Parathyroid adenoma (tissue), 2 donors: ENCODE measurements at regions not wholly inside any gene's neighbourhood (a gene's known extent, or its start where the extent isn't known, plus 50 kb on each side); places are given as distances from the start of the nearest gene placed in this dataset.
"Not testable (repeated sequence)": the region's sequence is repeated elsewhere in the genome, so short reads cannot be mapped to it uniquely, and the experiment has no call there.

Experiments used
- H2AFZ ChIP-seq: fragments of 300-600 bp; sonication (generic); one replicate; pipeline ENCODE4 v1.7.0; 2017; ENCODE audit warnings: antibody characterized with exemption, mild to moderate bottlenecking
- H3K27ac ChIP-seq: fragments of 300-600 bp; sonication (generic); one replicate; pipeline ENCODE4 v1.7.0; 2017
- H3K27me3 ChIP-seq: fragments of 300-600 bp; sonication (generic); one replicate; pipeline ENCODE4 v1.7.0; 2017; ENCODE audit warnings: low read length; ENCODE audit not compliant: control insufficient read depth, insufficient read depth
- H3K36me3 ChIP-seq: fragments of 300-600 bp; sonication (generic); one replicate; pipeline ENCODE4 v1.7.0; 2017; ENCODE audit warnings: low read length; ENCODE audit not compliant: control insufficient read depth, insufficient read depth
- H3K4me1 ChIP-seq: fragments of 300-600 bp; sonication (generic); one replicate; pipeline ENCODE4 v1.7.0; 2017; ENCODE audit warnings: control low read depth
- H3K4me2 ChIP-seq: fragments of 300-600 bp; sonication (generic); one replicate; pipeline ENCODE4 v1.7.0; 2017; ENCODE audit warnings: low read length
- H3K4me3 ChIP-seq: fragments of 300-600 bp; sonication (generic); one replicate; pipeline ENCODE4 v1.7.0; 2017; ENCODE audit warnings: low read depth, low read length
- H3K79me2 ChIP-seq: fragments of 300-600 bp; sonication (generic); one replicate; pipeline ENCODE4 v1.7.0; 2017; ENCODE audit warnings: control low read depth
- H3K9ac ChIP-seq: fragments of 300-600 bp; sonication (generic); one replicate; pipeline ENCODE4 v1.7.0; 2017; ENCODE audit warnings: mild to moderate bottlenecking
- H3K9me3 ChIP-seq: fragments of 300-600 bp; sonication (generic); one replicate; pipeline ENCODE4 v1.7.0; 2017; ENCODE audit warnings: low read length; ENCODE audit not compliant: control insufficient read depth
- TF ChIP-seq, protein P1 (sequence below): fragments of 300-600 bp; sonication (generic); IDR thresholded peaks from one replicate; pipeline ENCODE4 v1.7.0; 2017; ENCODE audit warnings: antibody characterized with exemption, mild to moderate bottlenecking
- donor health status: primary hyperparathyroidism.

- Histone ChIP-seq H2AFZ (no peak overlapping the region), H3K4me2 (no peak overlapping the region), H3K9me3 (no peaks in the 10 kb centered on the region), H3K4me1 (no peaks in the 10 kb centered on the region), H3K27me3 (no peaks in the 10 kb centered on the region), H3K79me2 (no peaks in the 10 kb centered on the region), H3K27ac (no peak overlapping the region), H3K4me3 (no peak overlapping the region), H3K36me3 (no peaks in the 10 kb centered on the region), H3K9ac (no peak overlapping the region)
- TF ChIP-seq, protein P1, sequence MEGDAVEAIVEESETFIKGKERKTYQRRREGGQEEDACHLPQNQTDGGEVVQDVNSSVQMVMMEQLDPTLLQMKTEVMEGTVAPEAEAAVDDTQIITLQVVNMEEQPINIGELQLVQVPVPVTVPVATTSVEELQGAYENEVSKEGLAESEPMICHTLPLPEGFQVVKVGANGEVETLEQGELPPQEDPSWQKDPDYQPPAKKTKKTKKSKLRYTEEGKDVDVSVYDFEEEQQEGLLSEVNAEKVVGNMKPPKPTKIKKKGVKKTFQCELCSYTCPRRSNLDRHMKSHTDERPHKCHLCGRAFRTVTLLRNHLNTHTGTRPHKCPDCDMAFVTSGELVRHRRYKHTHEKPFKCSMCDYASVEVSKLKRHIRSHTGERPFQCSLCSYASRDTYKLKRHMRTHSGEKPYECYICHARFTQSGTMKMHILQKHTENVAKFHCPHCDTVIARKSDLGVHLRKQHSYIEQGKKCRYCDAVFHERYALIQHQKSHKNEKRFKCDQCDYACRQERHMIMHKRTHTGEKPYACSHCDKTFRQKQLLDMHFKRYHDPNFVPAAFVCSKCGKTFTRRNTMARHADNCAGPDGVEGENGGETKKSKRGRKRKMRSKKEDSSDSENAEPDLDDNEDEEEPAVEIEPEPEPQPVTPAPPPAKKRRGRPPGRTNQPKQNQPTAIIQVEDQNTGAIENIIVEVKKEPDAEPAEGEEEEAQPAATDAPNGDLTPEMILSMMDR = no peak
Measured at GRCh38 chr1:195656780-195657179, 951.5 kb downstream of the KCNT2 start.

DNA sequence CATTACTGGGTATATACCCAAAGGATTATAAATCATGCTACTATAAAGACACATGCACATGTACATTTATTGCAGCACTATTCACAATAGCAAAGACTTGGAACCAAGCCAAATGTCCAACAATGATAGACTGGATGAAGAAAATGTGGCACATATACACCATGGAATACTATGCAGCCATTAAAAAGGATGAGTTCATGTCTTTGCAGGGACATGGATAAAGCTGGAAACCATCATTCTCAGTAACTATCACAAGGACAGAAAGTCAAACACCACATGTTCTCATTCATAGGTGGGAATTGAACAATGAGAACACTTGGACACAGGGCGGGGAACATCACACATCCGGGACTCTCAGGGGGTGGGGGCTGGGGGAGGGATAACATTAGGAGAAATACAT, 959.4 kb downstream of the KCNT2 start:
- not testable (repeated sequence) for H3K9me3 ChIP-seq, H3K79me2 ChIP-seq, H3K27ac ChIP-seq, H3K9ac ChIP-seq, H3K36me3 ChIP-seq, H3K27me3 ChIP-seq, H2AFZ ChIP-seq, H3K4me3 ChIP-seq, H3K4me1 ChIP-seq, H3K4me2 ChIP-seq

DNA sequence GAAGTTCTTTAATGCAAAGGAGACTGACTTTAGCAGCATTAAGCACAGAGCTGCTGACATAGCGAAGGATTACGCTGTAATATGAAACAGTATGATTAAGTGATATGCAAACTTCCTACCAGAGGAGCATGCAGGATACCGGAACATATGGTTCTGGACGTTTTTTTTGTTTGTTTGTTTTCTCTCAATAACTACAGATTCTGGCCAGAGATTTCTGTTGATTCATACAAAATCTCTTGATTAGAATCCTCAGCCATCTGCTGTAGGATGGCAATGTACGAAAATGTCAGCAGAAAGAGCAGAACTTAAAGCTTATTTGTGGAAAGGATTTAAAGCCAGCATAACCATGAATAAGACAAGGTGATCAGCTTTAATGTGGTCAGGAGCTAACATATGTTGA, 970.7 kb downstream of the KCNT2 start:
- H3K27ac ChIP-seq = no peak overlapping the region
- H3K9ac ChIP-seq = no peak overlapping the region
- TF ChIP-seq, protein P1 = no peak
- no peaks in the 10 kb centered on the region for H3K36me3 ChIP-seq
- H3K79me2 ChIP-seq = no peaks in the 10 kb centered on the region
- H3K4me1 ChIP-seq = no peaks in the 10 kb centered on the region
- H2AFZ ChIP-seq = no peak overlapping the region
- H3K9me3 ChIP-seq = no peaks in the 10 kb centered on the region
- no peak overlapping the region for H3K4me2 ChIP-seq
- no peak overlapping the region for H3K4me3 ChIP-seq
- no peaks in the 10 kb centered on the region for H3K27me3 ChIP-seq

GRCh38 chr1:195618287-195618686, 990.0 kb downstream of the KCNT2 start:
- Histone ChIP-seq H3K4me1 (no peaks in the 10 kb centered on the region), H3K9me3 (no peaks in the 10 kb centered on the region), H2AFZ (no peak overlapping the region), H3K36me3 (no peaks in the 10 kb centered on the region), H3K4me2 (no peak overlapping the region), H3K9ac (no peak overlapping the region), H3K79me2 (no peaks in the 10 kb centered on the region), H3K27ac (no peak overlapping the region), H3K27me3 (no peaks in the 10 kb centered on the region), H3K4me3 (no peak overlapping the region)
- TF ChIP-seq, protein P1 = no peak

DNA sequence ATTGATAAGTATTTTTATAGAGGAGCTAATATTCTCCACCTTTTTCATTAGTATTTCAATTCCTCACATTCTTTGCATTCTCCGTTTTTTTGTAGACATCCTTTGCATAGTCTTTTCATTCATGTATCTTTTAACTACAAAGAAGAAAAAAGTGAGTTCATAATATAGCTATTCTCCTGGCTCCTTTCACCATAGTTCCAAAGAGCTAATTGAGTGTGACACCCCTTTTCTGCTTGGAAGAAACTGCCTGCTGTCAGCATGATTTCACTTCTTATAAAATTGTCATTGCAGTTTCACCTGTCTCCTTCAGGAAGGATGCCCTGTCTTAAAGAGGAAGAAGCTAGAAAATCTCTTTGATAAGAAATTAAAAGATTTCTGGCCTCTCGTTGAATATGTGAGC, 991.1 kb downstream of the KCNT2 start:
- Histone ChIP-seq H2AFZ (no peak overlapping the region), H3K27me3 (no peaks in the 10 kb centered on the region), H3K36me3 (no peaks in the 10 kb centered on the region), H3K9me3 (no peaks in the 10 kb centered on the region), H3K9ac (no peak overlapping the region), H3K79me2 (no peaks in the 10 kb centered on the region), H3K4me2 (no peak overlapping the region), H3K4me1 (no peaks in the 10 kb centered on the region), H3K27ac (no peak overlapping the region), H3K4me3 (no peak overlapping the region)
- TF ChIP-seq, protein P1 = no peak
